Fibroblast of lung (primary cell): ENCODE measurements at regions not wholly inside any gene's neighbourhood (a gene's known extent, or its start where the extent isn't known, plus 50 kb on each side); places are given as distances from the start of the nearest gene placed in this dataset.

Experiments used
- CTCF ChIP-seq, 2 donors: IDR thresholded peaks in 1 of 2; conservative IDR thresholded peaks in 1 of 2; 1 replicate in 1 of 2; 2 replicates in 1 of 2; pipeline ENCODE4 v1.5.1; 2011 to 2012; ENCODE audit warnings: low read length in 2 of 2, control low read depth in 1 of 2, inconsistent platforms in 1 of 2, low read depth in 1 of 2, mild to moderate bottlenecking in 1 of 2
- EZH2 ChIP-seq: IDR thresholded peaks from 2 replicates; pipeline ENCODE4 v1.5.1; 2012; ENCODE audit warnings: low read length, control low read depth, mild to moderate bottlenecking; ENCODE audit errors: missing control alignments

- TF ChIP-seq CTCF (conservative IDR thresholded peaks at IDR 0.05 in 1 of 2, IDR thresholded peaks at IDR 0.05 in 1 of 2; ENCODE audit: low read depth in 1 of 2, low read length in 2 of 2) (no peak), EZH2 (no peak)
These were observed 177.3 kb upstream of the FST start for GRCh38 chr5:53303105-53303504.
